GM23248 (cell line): ENCODE measurements at regions not wholly inside any gene's neighbourhood (a gene's known extent, or its start where the extent isn't known, plus 50 kb on each side); places are given as distances from the start of the nearest gene placed in this dataset.

Source experiments
- DNase-seq: peaks from one replicate; pipeline ENCODE4 v3.0.0-alpha.2; 2015
- H2AFZ ChIP-seq: fragments of 200-600 bp; sonication (generic); 2 replicates; pipeline ENCODE4 v1.6.1; 2016; ENCODE audit warnings: antibody characterized with exemption
- H3F3A ChIP-seq: fragments of 200-600 bp; sonication (generic); 2 replicates; pipeline ENCODE4 v1.6.1; 2016; ENCODE audit warnings: mild to moderate bottlenecking, antibody characterized with exemption, mixed run types; ENCODE audit not compliant: insufficient read depth
- H3K27ac ChIP-seq: fragments of 200-600 bp; sonication (generic); 2 replicates; pipeline ENCODE4 v1.5.1; 2016; ENCODE audit warnings: mild to moderate bottlenecking
- H3K27me3 ChIP-seq: fragments of 200-600 bp; sonication (generic); replicated peaks from 2 replicates; pipeline ENCODE4 v1.6.1; 2016; ENCODE audit warnings: mild to moderate bottlenecking; ENCODE audit not compliant: insufficient read depth
- H3K36me3 ChIP-seq: fragments of 200-600 bp; sonication (generic); 2 replicates; pipeline ENCODE4 v1.6.1; 2016; ENCODE audit warnings: low read depth, mild to moderate bottlenecking
- H3K4me1 ChIP-seq: fragments of 200-600 bp; sonication (generic); 2 replicates; pipeline ENCODE4 v1.6.1; 2016; ENCODE audit warnings: mild to moderate bottlenecking; ENCODE audit not compliant: insufficient read depth
- H3K4me2 ChIP-seq: fragments of 200-600 bp; sonication (generic); one replicate; pipeline ENCODE4 v1.6.1; 2016; ENCODE audit warnings: mild to moderate bottlenecking; ENCODE audit not compliant: unreplicated experiment
- H3K4me3 ChIP-seq: fragments of 200-600 bp; sonication (generic); 2 replicates; pipeline ENCODE4 v1.5.1; 2016; ENCODE audit warnings: mild to moderate bottlenecking
- H3K79me2 ChIP-seq: fragments of 200-600 bp; sonication (generic); 2 replicates; pipeline ENCODE4 v1.6.1; 2016; ENCODE audit warnings: mild to moderate bottlenecking; ENCODE audit not compliant: insufficient read depth
- H3K9ac ChIP-seq: fragments of 200-600 bp; sonication (generic); 2 replicates; pipeline ENCODE4 v1.6.1; 2016; ENCODE audit warnings: mild to moderate bottlenecking
- H3K9me2 ChIP-seq: fragments of 200-600 bp; sonication (generic); 2 replicates; pipeline ENCODE4 v1.6.1; 2016; ENCODE audit warnings: mixed run types, mild to moderate bottlenecking, moderate library complexity; ENCODE audit not compliant: insufficient read depth
- H3K9me3 ChIP-seq: fragments of 200-600 bp; sonication (generic); one replicate; pipeline ENCODE4 v1.6.1; 2017; ENCODE audit warnings: low read depth
- H4K20me1 ChIP-seq: fragments of 200-600 bp; sonication (generic); 2 replicates; pipeline ENCODE4 v1.6.0; 2016; ENCODE audit not compliant: insufficient read depth
- EZH2 ChIP-seq: fragments of 200-600 bp; sonication (generic); IDR thresholded peaks from 2 replicates; pipeline ENCODE4 v1.6.1; 2018; ENCODE audit warnings: antibody characterized with exemption, mild to moderate bottlenecking; ENCODE audit not compliant: insufficient read depth, poor library complexity, severe bottlenecking
- EZH2phosphoT487 ChIP-seq: fragments of 200-600 bp; sonication (generic); IDR thresholded peaks from 2 replicates; pipeline ENCODE4 v1.6.1; 2018; ENCODE audit warnings: antibody characterized with exemption, moderate library complexity, mild to moderate bottlenecking, low read depth; ENCODE audit not compliant: insufficient read depth
- WGBS, 2 experiments: methylation state at CpG; one replicate each; pipeline ENCODE4 v1.1.6; 2015 to 2017; ENCODE audit warnings: low lambda C conversion rate in 2 of 2, low coverage in 1 of 2; ENCODE audit errors: missing lambda C conversion rate in 2 of 2; 5-methylcytosine and 5-hydroxymethylcytosine counted together
- in situ Hi-C: fragments of 300-500 bp; cut with MboI; formaldehyde crosslinking; loops from 2 replicates; pipeline ENCODE4 v1.15.0; 2020

DNA sequence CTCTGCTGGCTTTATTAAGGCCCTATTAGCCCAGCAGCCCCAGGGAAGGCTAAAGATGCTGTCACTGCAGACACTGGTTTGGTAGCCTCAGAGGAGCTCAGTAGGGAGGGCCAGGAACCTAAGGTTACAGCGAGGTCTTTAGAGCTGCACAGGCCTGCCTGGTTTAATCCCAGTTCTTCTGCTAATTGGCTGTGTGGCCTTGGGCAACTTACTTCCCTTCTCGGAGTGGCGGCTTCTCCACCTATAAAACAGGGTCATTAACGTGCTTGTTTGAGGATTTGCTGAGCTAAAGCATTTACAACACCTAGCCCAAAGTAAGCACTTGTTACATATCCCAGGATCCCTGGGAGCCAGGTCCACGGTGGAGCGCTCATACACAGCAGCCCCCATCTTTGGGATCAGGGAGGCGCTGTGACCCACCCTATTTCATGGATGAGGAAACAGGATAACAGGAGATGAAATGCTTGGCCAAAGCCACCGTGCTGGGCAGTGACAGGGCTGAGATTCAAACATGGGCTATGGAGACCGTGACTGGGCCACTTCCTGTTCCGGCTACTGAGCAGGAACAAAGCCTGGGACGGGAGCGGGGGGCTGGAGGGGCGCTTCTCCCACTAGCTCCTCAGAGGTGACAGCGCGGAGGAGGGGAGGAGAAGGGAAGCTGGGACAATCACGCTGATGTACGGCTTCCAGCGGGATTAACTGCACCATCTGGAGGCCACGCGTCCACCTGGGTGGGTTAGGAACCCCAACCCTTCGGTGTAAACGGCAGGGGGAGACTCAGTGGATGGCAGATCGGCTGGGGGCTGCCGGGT lies 61.5 kb downstream of the IGLL1 start:
- no peak overlapping the region for H3K4me2 ChIP-seq
- H2AFZ ChIP-seq = no peak overlapping the region
- H3K4me3 ChIP-seq = no peak overlapping the region
- no peaks in the 10 kb centered on the region for H3K9me2 ChIP-seq
- in situ Hi-C loops = no loop called here
- H3K9me3 ChIP-seq = no peaks in the 10 kb centered on the region
- DNase-seq = no peak
- H3K79me2 ChIP-seq = no peaks in the 10 kb centered on the region
- WGBS, 2 experiments = 72 to 76% methylated on average over 17 to 24 of the region's 24 CpGs
- no peaks in the 10 kb centered on the region for H3K27me3 ChIP-seq
- no peaks in the 10 kb centered on the region for H3K36me3 ChIP-seq
- H3K27ac ChIP-seq = no peak overlapping the region
- peaks cover 15% of the 10 kb centered on the region for H3K4me1 ChIP-seq
- H3F3A ChIP-seq = no peaks in the 10 kb centered on the region
- H3K9ac ChIP-seq = no peak overlapping the region
- no peaks in the 10 kb centered on the region for H4K20me1 ChIP-seq
- TF ChIP-seq EZH2phosphoT487 (no peak), EZH2 (no peak)

DNA sequence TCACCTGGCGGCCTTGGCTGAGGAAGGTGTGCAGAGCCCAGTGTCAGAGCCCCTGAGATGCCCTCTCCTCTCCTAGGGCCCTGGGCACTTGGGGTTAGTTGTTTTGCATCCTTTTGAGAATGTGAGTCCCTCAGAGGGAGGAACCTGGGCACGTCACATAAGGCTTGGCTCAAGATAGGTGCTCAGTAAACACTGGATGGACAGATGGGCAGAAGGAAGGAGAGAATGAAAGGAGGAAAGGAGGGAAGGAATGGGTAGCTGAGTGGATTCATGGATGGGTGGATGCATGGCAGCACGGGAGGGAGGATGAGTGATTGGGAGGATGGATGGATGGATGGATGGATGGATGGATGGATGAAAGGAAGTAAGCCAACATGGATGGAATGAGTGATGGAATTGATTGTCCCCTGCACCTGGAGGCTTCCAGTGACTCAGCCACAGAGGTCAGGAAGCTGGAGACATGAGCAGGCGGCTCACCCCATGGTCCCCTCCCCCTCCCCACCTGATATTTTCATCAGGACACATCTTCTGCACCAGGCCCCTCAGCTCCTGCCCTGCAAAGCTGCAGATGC lies 62.2 kb downstream of the IGLL1 start:
- no peaks in the 10 kb centered on the region for H4K20me1 ChIP-seq
- no peak overlapping the region for H3K27ac ChIP-seq
- H3K9me3 ChIP-seq = no peaks in the 10 kb centered on the region
- peaks cover 14% of the 10 kb centered on the region for H3K4me1 ChIP-seq
- no peaks in the 10 kb centered on the region for H3K36me3 ChIP-seq
- no peak overlapping the region for H2AFZ ChIP-seq
- no peak overlapping the region for H3K4me2 ChIP-seq
- no peak overlapping the region for H3K4me3 ChIP-seq
- H3K9me2 ChIP-seq = no peaks in the 10 kb centered on the region
- no peaks in the 10 kb centered on the region for H3K79me2 ChIP-seq
- no peak overlapping the region for H3K9ac ChIP-seq
- H3F3A ChIP-seq = no peaks in the 10 kb centered on the region
- H3K27me3 ChIP-seq = no peaks in the 10 kb centered on the region
- TF ChIP-seq EZH2phosphoT487 (no peak), EZH2 (no peak)
- 86% methylated on average over 3 to 4 of the region's 4 CpGs for WGBS, 2 experiments
- DNase-seq = no peak
- in situ Hi-C loops = no loop called here

DNA sequence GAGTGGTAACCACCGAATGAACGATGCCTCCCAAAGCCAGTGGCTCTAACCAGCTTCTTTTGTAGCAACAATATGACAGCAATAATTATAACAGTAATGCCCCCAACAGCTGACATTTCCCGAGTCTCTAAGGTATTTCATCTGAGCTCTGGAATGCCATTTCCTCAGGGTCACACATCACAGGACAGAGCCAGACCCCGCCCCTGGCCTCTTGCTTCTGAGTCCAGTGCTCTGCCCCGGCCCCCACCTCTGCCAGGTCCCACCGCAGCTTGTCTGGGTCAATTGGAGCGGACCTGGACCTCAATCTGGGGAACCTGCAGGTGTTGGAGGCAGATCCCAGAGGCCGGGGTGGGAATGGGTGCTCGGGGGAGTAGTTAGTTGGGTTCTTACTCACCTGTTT lies 63.8 kb downstream of the IGLL1 start:
- no peaks in the 10 kb centered on the region for H3K36me3 ChIP-seq
- H3F3A ChIP-seq = no peaks in the 10 kb centered on the region
- H2AFZ ChIP-seq = no peak overlapping the region
- no peak overlapping the region for H3K4me3 ChIP-seq
- no peaks in the 10 kb centered on the region for H3K9me3 ChIP-seq
- no peaks in the 10 kb centered on the region for H3K79me2 ChIP-seq
- in situ Hi-C loops = no loop called here
- H3K4me1 ChIP-seq = peaks cover 8% of the 10 kb centered on the region
- H3K9me2 ChIP-seq = no peaks in the 10 kb centered on the region
- TF ChIP-seq EZH2 (no peak), EZH2phosphoT487 (no peak)
- no peak overlapping the region for H3K9ac ChIP-seq
- WGBS, 2 experiments = 84 to 87% methylated on average over 9 of the region's 9 CpGs
- H3K27ac ChIP-seq = no peak overlapping the region
- no peak overlapping the region for H3K4me2 ChIP-seq
- DNase-seq = no peak
- H3K27me3 ChIP-seq = no peaks in the 10 kb centered on the region
- no peaks in the 10 kb centered on the region for H4K20me1 ChIP-seq

DNA sequence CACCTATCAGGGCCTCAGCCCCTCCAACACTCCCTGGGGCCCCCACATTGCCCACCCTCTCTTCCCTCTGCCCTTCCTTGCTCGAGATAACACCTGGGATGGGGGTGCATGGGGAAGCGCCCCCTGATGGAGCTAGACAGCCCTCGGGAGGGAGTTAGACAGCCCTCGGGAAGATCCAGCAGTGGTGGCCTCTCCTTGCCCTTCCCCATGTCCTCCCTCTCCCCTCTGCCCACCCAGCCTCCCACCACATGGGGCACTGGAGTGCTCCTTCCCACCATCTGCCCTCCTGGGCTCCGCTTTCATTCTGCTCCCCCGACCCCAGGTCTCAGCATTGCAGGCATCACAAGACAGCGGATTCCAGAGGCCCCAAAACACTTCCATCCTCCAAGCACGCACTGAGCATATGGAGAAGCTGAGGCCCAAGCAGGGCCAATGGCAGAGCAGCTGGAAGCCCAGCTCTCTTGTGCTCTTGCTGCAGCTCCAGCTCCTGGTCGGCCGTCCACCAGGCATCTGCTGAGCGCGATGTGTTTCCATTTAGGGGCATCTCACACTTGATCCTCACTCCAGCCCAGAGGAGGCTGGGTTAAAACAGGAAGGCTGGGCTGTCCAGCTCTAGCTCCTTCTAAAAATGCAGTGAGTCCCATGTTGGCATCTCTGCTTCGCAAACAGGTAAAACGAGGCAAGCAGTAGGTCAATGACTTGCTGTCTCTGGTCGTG lies 65.6 kb downstream of the IGLL1 start:
- no peaks in the 10 kb centered on the region for H4K20me1 ChIP-seq
- no peak overlapping the region for H2AFZ ChIP-seq
- 74 to 84% methylated on average over 13 to 15 of the region's 15 CpGs for WGBS, 2 experiments
- in situ Hi-C loops = no loop called here
- no peaks in the 10 kb centered on the region for H3K4me1 ChIP-seq
- H3K4me3 ChIP-seq = no peak overlapping the region
- H3K4me2 ChIP-seq = no peak overlapping the region
- H3K9me3 ChIP-seq = no peaks in the 10 kb centered on the region
- no peak overlapping the region for H3K27ac ChIP-seq
- no peaks in the 10 kb centered on the region for H3K79me2 ChIP-seq
- no peaks in the 10 kb centered on the region for H3K36me3 ChIP-seq
- no peak overlapping the region for H3K9ac ChIP-seq
- H3K9me2 ChIP-seq = no peaks in the 10 kb centered on the region
- no peak for DNase-seq
- no peaks in the 10 kb centered on the region; the same call in 1 of the 2 replicates for H3K27me3 ChIP-seq
- no peak for TF ChIP-seq EZH2
- TF ChIP-seq EZH2phosphoT487 = no peak
- no peaks in the 10 kb centered on the region for H3F3A ChIP-seq
